Left ventricle myocardium inferior (tissue), 1 donor: ENCODE measurements at regions not wholly inside any gene's neighbourhood (a gene's known extent, or its start where the extent isn't known, plus 50 kb on each side); places are given as distances from the start of the nearest gene placed in this dataset.

Source experiments
- DNase-seq: peaks from one replicate; pipeline ENCODE4 v3.0.0-alpha.2; 2020
- H3K27ac ChIP-seq: fragments of 200-600 bp; replicated peaks from 2 replicates; pipeline ENCODE4 v1.8.0; 2021
- H3K27me3 ChIP-seq: fragments of 200-600 bp; 2 replicates; pipeline ENCODE4 v1.8.0; 2021; ENCODE audit warnings: low read depth
- H3K36me3 ChIP-seq: fragments of 200-600 bp; 2 replicates; pipeline ENCODE4 v1.8.0; 2021
- H3K4me1 ChIP-seq: fragments of 200-600 bp; 2 replicates; pipeline ENCODE4 v1.8.0; 2021
- H3K4me3 ChIP-seq: fragments of 200-600 bp; 2 replicates; pipeline ENCODE4 v1.8.0; 2021; ENCODE audit warnings: mild to moderate bottlenecking, moderate library complexity
- H3K9me3 ChIP-seq: fragments of 200-600 bp; replicated peaks from 2 replicates; pipeline ENCODE4 v1.8.0; 2021
- intact Hi-C: fragments of 100-400 bp; cut with micrococcal nuclease; formaldehyde crosslinking; loops from one replicate; pipeline ENCODE4 v1.11.0; 2022
- TF ChIP-seq, protein P1 (sequence below): fragments of 200-600 bp; IDR thresholded peaks from 2 replicates; pipeline ENCODE4 v1.8.0; 2021; ENCODE audit warnings: antibody characterized with exemption, mild to moderate bottlenecking, borderline replicate concordance
- donor health status: DM: no; HTN: yes; CAD: no; lungs with severe emphysema.

DNA sequence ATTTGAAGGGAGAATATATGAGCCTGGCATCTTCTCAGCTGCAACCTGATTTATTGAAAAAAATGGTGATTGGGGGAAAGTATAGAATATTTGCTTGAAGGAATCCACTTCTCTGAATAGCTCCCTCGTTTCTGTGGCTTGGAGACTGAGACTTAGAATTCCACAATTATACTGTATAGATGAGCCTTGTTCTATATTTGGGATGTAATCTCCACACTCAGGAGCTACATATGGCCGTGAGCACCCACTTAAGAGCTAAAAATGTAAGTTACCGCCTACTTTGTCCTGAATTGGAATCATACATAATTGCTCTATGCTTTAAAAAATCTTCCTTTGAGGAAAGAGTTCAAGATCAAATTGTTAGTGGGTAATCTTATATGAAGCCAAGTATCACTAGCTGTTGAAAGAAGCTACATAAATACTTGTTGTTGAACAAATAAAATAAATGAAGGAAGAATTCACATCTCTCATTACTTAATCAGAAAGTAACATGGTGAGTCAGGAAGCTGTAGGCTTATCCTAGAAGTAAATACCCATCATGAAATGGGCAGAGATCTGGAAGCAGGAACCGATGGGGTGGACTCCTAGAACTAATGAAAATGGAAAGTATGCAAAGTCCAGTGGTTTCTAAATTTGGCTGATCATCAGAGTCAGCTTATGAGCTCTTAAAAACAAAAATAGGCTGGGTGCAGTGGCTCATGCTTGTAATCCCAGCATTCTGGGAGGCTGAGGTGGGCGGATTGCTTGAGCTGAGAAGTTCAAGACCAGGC, 254.3 kb downstream of the SOX4 start:
- Histone ChIP-seq H3K9me3 (no peaks in the 10 kb centered on the region), H3K27ac (peak overlapping the region; percentile 69), H3K27me3 (no peaks in the 10 kb centered on the region), H3K4me3 (peak overlapping the region; percentile 5), H3K4me1 (peaks cover 55% of the 10 kb centered on the region), H3K36me3 (no peaks in the 10 kb centered on the region)
- no peak for DNase-seq
- TF ChIP-seq, protein P1, sequence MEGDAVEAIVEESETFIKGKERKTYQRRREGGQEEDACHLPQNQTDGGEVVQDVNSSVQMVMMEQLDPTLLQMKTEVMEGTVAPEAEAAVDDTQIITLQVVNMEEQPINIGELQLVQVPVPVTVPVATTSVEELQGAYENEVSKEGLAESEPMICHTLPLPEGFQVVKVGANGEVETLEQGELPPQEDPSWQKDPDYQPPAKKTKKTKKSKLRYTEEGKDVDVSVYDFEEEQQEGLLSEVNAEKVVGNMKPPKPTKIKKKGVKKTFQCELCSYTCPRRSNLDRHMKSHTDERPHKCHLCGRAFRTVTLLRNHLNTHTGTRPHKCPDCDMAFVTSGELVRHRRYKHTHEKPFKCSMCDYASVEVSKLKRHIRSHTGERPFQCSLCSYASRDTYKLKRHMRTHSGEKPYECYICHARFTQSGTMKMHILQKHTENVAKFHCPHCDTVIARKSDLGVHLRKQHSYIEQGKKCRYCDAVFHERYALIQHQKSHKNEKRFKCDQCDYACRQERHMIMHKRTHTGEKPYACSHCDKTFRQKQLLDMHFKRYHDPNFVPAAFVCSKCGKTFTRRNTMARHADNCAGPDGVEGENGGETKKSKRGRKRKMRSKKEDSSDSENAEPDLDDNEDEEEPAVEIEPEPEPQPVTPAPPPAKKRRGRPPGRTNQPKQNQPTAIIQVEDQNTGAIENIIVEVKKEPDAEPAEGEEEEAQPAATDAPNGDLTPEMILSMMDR: no peak
- intact Hi-C loops: no loop called here

DNA sequence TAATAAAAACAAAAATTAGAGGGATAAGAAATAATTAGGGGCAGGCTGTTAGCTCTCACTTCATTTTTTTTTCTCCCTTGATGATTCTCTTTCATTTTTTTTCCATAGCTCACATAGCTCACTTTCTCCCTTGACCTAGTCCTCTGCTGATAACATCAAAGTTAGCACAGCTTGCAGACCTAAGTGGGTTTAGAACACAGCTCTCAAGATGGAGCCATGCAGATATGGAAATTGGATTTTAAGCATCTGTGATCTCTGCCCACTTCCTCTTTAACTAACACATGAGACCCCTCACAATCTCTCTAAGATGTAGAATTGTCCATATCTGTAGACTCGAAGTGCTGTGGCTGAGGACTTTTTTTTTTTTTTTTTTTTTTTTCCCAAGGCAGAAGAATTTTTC, 257.1 kb downstream of the SOX4 start:
- no peak for DNase-seq
- no peak overlapping the region for H3K4me3 ChIP-seq
- H3K4me1 ChIP-seq: peaks cover 30% of the 10 kb centered on the region
- no peaks in the 10 kb centered on the region for H3K36me3 ChIP-seq
- no peak overlapping the region for H3K27ac ChIP-seq
- no peaks in the 10 kb centered on the region for H3K9me3 ChIP-seq
- TF ChIP-seq, protein P1: no peak
- no peaks in the 10 kb centered on the region for H3K27me3 ChIP-seq
- intact Hi-C loops: no loop called here

GRCh38 chr6:21855811-21856455, 262.4 kb downstream of the SOX4 start:
- intact Hi-C loops: no loop called here
- TF ChIP-seq, protein P1: no peak
- no peak for DNase-seq
- H3K4me3 ChIP-seq: no peak overlapping the region
- H3K9me3 ChIP-seq: no peaks in the 10 kb centered on the region
- peaks cover 4% of the 10 kb centered on the region for H3K4me1 ChIP-seq
- no peak overlapping the region for H3K27ac ChIP-seq
- H3K27me3 ChIP-seq: no peaks in the 10 kb centered on the region
- H3K36me3 ChIP-seq: no peaks in the 10 kb centered on the region

GRCh38 chr6:21856456-21856825, 262.9 kb downstream of the SOX4 start:
- no peak for DNase-seq
- H3K9me3 ChIP-seq: no peaks in the 10 kb centered on the region
- no peaks in the 10 kb centered on the region for H3K27me3 ChIP-seq
- intact Hi-C loops: no loop called here
- no peaks in the 10 kb centered on the region for H3K36me3 ChIP-seq
- H3K27ac ChIP-seq: no peak overlapping the region
- no peak overlapping the region for H3K4me3 ChIP-seq
- peaks cover 4% of the 10 kb centered on the region for H3K4me1 ChIP-seq
- TF ChIP-seq, protein P1: no peak

DNA sequence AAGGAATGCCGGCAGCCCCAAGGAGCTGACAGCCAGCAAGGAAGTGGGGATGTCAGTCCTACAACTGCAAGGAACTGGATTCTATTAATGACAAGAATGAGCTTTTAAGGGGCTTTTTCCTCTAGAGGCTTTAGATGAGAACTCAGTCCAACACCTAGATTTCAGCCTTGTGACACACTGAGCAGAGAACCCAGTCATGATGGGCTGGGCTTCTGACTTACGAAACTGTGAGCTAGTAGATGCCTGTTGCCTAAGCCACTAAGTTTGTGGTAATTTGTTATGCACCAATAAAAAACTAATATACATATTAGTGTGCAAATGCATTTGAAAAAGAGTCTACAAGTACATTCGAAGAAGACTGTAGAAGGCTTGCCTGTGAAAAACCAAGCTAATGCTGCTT, 263.3 kb downstream of the SOX4 start:
- no peak for DNase-seq
- Histone ChIP-seq H3K27ac (no peak overlapping the region), H3K4me3 (no peak overlapping the region), H3K27me3 (no peaks in the 10 kb centered on the region), H3K4me1 (peaks cover 4% of the 10 kb centered on the region), H3K9me3 (no peaks in the 10 kb centered on the region), H3K36me3 (no peaks in the 10 kb centered on the region)
- intact Hi-C loops: no loop called here
- TF ChIP-seq, protein P1: no peak
